K562 (cell line): ENCODE measurements at regions not wholly inside any gene's neighbourhood (a gene's known extent, or its start where the extent isn't known, plus 50 kb on each side); places are given as distances from the start of the nearest gene placed in this dataset.

Experiments used
- BCL6 ChIP-seq: fragments of 250-450 bp; sonication (Bioruptor Pico); IDR thresholded peaks from 2 replicates; pipeline ENCODE4 v1.4.0; 2020
- BDP1 ChIP-seq: IDR thresholded peaks from 3 replicates; pipeline ENCODE4 v1.6.1; 2011; ENCODE audit not compliant: insufficient read length, insufficient read depth
- CBX5 ChIP-seq: IDR thresholded peaks from 2 replicates; pipeline ENCODE4 v1.6.1; 2014; ENCODE audit warnings: low read depth, borderline replicate concordance
- CTBP1 ChIP-seq: fragments of 450-650 bp; IDR thresholded peaks from 2 replicates; pipeline ENCODE4 v1.6.1; 2016; ENCODE audit warnings: borderline replicate concordance
- EP300 ChIP-seq: IDR thresholded peaks from 2 replicates; pipeline ENCODE4 v1.6.1; 2012; ENCODE audit warnings: low read length, improper control_type of control experiment
- EZH2 ChIP-seq: IDR thresholded peaks from 2 replicates; pipeline ENCODE4 v1.6.1; 2012; ENCODE audit warnings: low read depth, mild to moderate bottlenecking, inconsistent platforms, low read length, borderline replicate concordance
- HDAC2 ChIP-seq: fragments of 450-650 bp; IDR thresholded peaks from 2 replicates; pipeline ENCODE4 v1.6.1; 2016; ENCODE audit warnings: mild to moderate bottlenecking
- HIVEP1 ChIP-seq: fragments of 250-450 bp; sonication (Bioruptor Pico); IDR thresholded peaks from 2 replicates; pipeline ENCODE4 v1.4.0; 2020; ENCODE audit warnings: mild to moderate bottlenecking
- L3MBTL2 ChIP-seq: fragments of 450-650 bp; IDR thresholded peaks from 2 replicates; pipeline ENCODE4 v1.6.1; 2016; ENCODE audit warnings: mild to moderate bottlenecking, moderate library complexity
- LEF1 ChIP-seq: fragments of 450-650 bp; IDR thresholded peaks from 2 replicates; pipeline ENCODE4 v1.6.1; 2016; ENCODE audit warnings: mild to moderate bottlenecking
- MAFF ChIP-seq: IDR thresholded peaks from 2 replicates; pipeline ENCODE4 v1.6.1; 2012; ENCODE audit warnings: low read length, improper control_type of control experiment
- MCM5 ChIP-seq: fragments of 450-650 bp; IDR thresholded peaks from 2 replicates; pipeline ENCODE4 v1.6.1; 2016; ENCODE audit warnings: low read depth
- PHB ChIP-seq: fragments of 250-450 bp; sonication (Bioruptor Pico); IDR thresholded peaks from 2 replicates; pipeline ENCODE4 v1.5.0; 2021
- SP1 ChIP-seq: sonication (generic); formaldehyde crosslinking; IDR thresholded peaks from 2 replicates; pipeline ENCODE4 v1.8.1; 2022; ENCODE audit warnings: mild to moderate bottlenecking, missing genetic modification reagents
- SRSF3 ChIP-seq: fragments of 200-400 bp; formaldehyde crosslinking; IDR thresholded peaks from 2 replicates; pipeline ENCODE4 v1.6.1; 2016; ENCODE audit warnings: mild to moderate bottlenecking, low read length, moderate library complexity; ENCODE audit not compliant: insufficient read depth
- TAF15 ChIP-seq: fragments of 200-400 bp; formaldehyde crosslinking; IDR thresholded peaks from 2 replicates; pipeline ENCODE4 v1.6.1; 2017; ENCODE audit warnings: mild to moderate bottlenecking, low read depth, low read length, moderate library complexity
- ZNF217 ChIP-seq: sonication (generic); formaldehyde crosslinking; IDR thresholded peaks from 2 replicates; pipeline ENCODE4 v1.8.0; 2022; ENCODE audit warnings: mild to moderate bottlenecking, missing genetic modification reagents
- ZNF75A ChIP-seq: fragments of 450-650 bp; formaldehyde crosslinking; IDR thresholded peaks from 2 replicates; pipeline ENCODE4 v1.4.0; 2020; ENCODE audit warnings: mild to moderate bottlenecking
- TF ChIP-seq, protein P1 (sequence below): sonication (generic); formaldehyde crosslinking; IDR thresholded peaks from 2 replicates; pipeline ENCODE4 v1.8.1; 2023; ENCODE audit warnings: missing genetic modification reagents, mild to moderate bottlenecking, borderline replicate concordance
- TF ChIP-seq, protein P2 (sequence below): sonication (generic); formaldehyde crosslinking; IDR thresholded peaks from 2 replicates; pipeline ENCODE4 v1.8.0; 2023; ENCODE audit warnings: mild to moderate bottlenecking, missing genetic modification reagents
- TF ChIP-seq, protein P3 (sequence below): sonication (generic); formaldehyde crosslinking; IDR thresholded peaks from 2 replicates; pipeline ENCODE4 v1.8.0; 2022; ENCODE audit warnings: mild to moderate bottlenecking, missing genetic modification reagents
- TF ChIP-seq, protein P4 (sequence below): fragments of 250-450 bp; sonication (Bioruptor Pico); IDR thresholded peaks from 2 replicates; pipeline ENCODE4 v1.8.0; 2022; ENCODE audit warnings: inconsistent platforms, mild to moderate bottlenecking, moderate library complexity, borderline replicate concordance

DNA sequence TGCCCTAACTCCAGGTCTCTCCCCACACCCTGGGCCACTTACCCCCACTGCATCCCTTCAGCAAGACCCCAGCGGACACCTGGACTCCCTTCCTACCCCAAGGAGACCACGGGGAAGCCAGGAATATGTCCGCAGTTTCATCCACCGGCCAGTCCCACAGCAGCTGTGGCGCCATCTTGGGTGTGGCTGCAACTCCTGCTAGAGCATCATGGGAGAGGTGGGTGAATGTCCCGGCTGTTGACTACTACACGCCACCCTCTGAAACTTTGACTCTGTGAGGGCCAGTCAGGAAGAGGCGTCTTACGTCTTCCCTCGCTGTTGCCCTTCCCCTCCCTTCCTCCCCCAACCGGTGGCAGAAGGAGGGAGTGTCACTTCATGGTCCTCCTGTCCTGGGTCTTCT is 238.3 kb upstream of the RNF32 start (continued):
- TF ChIP-seq, protein P1, sequence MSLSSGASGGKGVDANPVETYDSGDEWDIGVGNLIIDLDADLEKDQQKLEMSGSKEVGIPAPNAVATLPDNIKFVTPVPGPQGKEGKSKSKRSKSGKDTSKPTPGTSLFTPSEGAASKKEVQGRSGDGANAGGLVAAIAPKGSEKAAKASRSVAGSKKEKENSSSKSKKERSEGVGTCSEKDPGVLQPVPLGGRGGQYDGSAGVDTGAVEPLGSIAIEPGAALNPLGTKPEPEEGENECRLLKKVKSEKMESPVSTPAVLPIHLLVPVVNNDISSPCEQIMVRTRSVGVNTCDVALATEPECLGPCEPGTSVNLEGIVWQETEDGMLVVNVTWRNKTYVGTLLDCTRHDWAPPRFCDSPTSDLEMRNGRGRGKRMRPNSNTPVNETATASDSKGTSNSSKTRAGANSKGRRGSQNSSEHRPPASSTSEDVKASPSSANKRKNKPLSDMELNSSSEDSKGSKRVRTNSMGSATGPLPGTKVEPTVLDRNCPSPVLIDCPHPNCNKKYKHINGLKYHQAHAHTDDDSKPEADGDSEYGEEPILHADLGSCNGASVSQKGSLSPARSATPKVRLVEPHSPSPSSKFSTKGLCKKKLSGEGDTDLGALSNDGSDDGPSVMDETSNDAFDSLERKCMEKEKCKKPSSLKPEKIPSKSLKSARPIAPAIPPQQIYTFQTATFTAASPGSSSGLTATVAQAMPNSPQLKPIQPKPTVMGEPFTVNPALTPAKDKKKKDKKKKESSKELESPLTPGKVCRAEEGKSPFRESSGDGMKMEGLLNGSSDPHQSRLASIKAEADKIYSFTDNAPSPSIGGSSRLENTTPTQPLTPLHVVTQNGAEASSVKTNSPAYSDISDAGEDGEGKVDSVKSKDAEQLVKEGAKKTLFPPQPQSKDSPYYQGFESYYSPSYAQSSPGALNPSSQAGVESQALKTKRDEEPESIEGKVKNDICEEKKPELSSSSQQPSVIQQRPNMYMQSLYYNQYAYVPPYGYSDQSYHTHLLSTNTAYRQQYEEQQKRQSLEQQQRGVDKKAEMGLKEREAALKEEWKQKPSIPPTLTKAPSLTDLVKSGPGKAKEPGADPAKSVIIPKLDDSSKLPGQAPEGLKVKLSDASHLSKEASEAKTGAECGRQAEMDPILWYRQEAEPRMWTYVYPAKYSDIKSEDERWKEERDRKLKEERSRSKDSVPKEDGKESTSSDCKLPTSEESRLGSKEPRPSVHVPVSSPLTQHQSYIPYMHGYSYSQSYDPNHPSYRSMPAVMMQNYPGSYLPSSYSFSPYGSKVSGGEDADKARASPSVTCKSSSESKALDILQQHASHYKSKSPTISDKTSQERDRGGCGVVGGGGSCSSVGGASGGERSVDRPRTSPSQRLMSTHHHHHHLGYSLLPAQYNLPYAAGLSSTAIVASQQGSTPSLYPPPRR (CRISPR knock-in tag): no peak
- TF ChIP-seq HIVEP1 (no peak), SRSF3 (no peak), EZH2 (no peak), CTBP1 (peak; percentile 29; the same call in 1 of the 2 replicates), EP300 (no peak), ZNF75A (no peak), MCM5 (no peak), LEF1 (no peak), MAFF (no peak), PHB (CRISPR knock-in tag) (no peak), BCL6 (CRISPR knock-in tag) (peak; percentile 21; the same call in 1 of the 2 replicates), CBX5 (no peak), HDAC2 (no peak), BDP1 (no peak), SP1 (CRISPR knock-in tag) (no peak), L3MBTL2 (peak; percentile 48; the same call in 1 of the 2 replicates), TAF15 (no peak), ZNF217 (CRISPR knock-in tag) (no peak)
- TF ChIP-seq, protein P2, sequence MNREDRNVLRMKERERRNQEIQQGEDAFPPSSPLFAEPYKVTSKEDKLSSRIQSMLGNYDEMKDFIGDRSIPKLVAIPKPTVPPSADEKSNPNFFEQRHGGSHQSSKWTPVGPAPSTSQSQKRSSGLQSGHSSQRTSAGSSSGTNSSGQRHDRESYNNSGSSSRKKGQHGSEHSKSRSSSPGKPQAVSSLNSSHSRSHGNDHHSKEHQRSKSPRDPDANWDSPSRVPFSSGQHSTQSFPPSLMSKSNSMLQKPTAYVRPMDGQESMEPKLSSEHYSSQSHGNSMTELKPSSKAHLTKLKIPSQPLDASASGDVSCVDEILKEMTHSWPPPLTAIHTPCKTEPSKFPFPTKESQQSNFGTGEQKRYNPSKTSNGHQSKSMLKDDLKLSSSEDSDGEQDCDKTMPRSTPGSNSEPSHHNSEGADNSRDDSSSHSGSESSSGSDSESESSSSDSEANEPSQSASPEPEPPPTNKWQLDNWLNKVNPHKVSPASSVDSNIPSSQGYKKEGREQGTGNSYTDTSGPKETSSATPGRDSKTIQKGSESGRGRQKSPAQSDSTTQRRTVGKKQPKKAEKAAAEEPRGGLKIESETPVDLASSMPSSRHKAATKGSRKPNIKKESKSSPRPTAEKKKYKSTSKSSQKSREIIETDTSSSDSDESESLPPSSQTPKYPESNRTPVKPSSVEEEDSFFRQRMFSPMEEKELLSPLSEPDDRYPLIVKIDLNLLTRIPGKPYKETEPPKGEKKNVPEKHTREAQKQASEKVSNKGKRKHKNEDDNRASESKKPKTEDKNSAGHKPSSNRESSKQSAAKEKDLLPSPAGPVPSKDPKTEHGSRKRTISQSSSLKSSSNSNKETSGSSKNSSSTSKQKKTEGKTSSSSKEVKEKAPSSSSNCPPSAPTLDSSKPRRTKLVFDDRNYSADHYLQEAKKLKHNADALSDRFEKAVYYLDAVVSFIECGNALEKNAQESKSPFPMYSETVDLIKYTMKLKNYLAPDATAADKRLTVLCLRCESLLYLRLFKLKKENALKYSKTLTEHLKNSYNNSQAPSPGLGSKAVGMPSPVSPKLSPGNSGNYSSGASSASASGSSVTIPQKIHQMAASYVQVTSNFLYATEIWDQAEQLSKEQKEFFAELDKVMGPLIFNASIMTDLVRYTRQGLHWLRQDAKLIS (CRISPR knock-in tag): no peak
- TF ChIP-seq, protein P3, sequence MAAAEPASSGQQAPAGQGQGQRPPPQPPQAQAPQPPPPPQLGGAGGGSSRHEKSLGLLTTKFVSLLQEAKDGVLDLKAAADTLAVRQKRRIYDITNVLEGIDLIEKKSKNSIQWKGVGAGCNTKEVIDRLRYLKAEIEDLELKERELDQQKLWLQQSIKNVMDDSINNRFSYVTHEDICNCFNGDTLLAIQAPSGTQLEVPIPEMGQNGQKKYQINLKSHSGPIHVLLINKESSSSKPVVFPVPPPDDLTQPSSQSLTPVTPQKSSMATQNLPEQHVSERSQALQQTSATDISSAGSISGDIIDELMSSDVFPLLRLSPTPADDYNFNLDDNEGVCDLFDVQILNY (CRISPR knock-in tag): no peak
- TF ChIP-seq, protein P4, sequence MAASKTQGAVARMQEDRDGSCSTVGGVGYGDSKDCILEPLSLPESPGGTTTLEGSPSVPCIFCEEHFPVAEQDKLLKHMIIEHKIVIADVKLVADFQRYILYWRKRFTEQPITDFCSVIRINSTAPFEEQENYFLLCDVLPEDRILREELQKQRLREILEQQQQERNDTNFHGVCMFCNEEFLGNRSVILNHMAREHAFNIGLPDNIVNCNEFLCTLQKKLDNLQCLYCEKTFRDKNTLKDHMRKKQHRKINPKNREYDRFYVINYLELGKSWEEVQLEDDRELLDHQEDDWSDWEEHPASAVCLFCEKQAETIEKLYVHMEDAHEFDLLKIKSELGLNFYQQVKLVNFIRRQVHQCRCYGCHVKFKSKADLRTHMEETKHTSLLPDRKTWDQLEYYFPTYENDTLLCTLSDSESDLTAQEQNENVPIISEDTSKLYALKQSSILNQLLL (CRISPR knock-in tag): no peak
